ENCODE measurements at regions not wholly inside any gene's neighbourhood (a gene's known extent, or its start where the extent isn't known, plus 50 kb on each side); places are given as distances from the start of the nearest gene placed in this dataset.

- TF ChIP-seq CTCF (IDR thresholded peaks at IDR 0.05) (no peak), POLR2AphosphoS5 (IDR thresholded peaks at IDR 0.05) (no peak), POLR2A (IDR thresholded peaks at IDR 0.05; ENCODE audit: low read depth) (no peak)
Measured at GRCh38 chr18:5744659-5745058, 150.7 kb downstream of the TMEM200C start.

Data from esophagus muscularis mucosa (tissue), 3 donors.